ENCODE measurements at regions not wholly inside any gene's neighbourhood (a gene's known extent, or its start where the extent isn't known, plus 50 kb on each side); places are given as distances from the start of the nearest gene placed in this dataset.
A peak's percentile ranks its signal among the peaks of the same experiment; 100 is the strongest.

- no peak for TF ChIP-seq ZNF560 (tag by site-specific recombination; IDR thresholded peaks at IDR 0.05; ENCODE audit: borderline replicate concordance)
- TF ChIP-seq ZSCAN23 (tag by site-specific recombination; IDR thresholded peaks at IDR 0.05) = no peak
- TF ChIP-seq ZBTB11 (tag by site-specific recombination; conservative IDR thresholded peaks at IDR 0.05; ENCODE audit: low read depth) = no peak
- no peak for TF ChIP-seq OVOL3 (tag by site-specific recombination; IDR thresholded peaks at IDR 0.05)
- TF ChIP-seq ZNF324 (tag by site-specific recombination; IDR thresholded peaks at IDR 0.05) = no peak
- no peak for TF ChIP-seq ZNF19 (tag by site-specific recombination; IDR thresholded peaks at IDR 0.05; ENCODE audit: low read depth)
- TF ChIP-seq, protein P1, sequence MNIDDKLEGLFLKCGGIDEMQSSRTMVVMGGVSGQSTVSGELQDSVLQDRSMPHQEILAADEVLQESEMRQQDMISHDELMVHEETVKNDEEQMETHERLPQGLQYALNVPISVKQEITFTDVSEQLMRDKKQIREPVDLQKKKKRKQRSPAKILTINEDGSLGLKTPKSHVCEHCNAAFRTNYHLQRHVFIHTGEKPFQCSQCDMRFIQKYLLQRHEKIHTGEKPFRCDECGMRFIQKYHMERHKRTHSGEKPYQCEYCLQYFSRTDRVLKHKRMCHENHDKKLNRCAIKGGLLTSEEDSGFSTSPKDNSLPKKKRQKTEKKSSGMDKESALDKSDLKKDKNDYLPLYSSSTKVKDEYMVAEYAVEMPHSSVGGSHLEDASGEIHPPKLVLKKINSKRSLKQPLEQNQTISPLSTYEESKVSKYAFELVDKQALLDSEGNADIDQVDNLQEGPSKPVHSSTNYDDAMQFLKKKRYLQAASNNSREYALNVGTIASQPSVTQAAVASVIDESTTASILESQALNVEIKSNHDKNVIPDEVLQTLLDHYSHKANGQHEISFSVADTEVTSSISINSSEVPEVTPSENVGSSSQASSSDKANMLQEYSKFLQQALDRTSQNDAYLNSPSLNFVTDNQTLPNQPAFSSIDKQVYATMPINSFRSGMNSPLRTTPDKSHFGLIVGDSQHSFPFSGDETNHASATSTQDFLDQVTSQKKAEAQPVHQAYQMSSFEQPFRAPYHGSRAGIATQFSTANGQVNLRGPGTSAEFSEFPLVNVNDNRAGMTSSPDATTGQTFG (tag by site-specific recombination; IDR thresholded peaks at IDR 0.05; ENCODE audit: borderline replicate concordance) = no peak
- no peak for TF ChIP-seq YY2 (tag by site-specific recombination; IDR thresholded peaks at IDR 0.05)
- no peak for TF ChIP-seq ZNF544 (tag by site-specific recombination; IDR thresholded peaks at IDR 0.05)
- no peak for TF ChIP-seq ZNF701 (tag by site-specific recombination; IDR thresholded peaks at IDR 0.05)
- no peak for TF ChIP-seq CTCF (tag by site-specific recombination; IDR thresholded peaks at IDR 0.05)
- no peak for TF ChIP-seq ZNF302 (tag by site-specific recombination; IDR thresholded peaks at IDR 0.05; ENCODE audit: low read depth)
- TF ChIP-seq ZNF768 (tag by site-specific recombination; IDR thresholded peaks at IDR 0.05) = no peak
- no peak for TF ChIP-seq ZNF670 (tag by site-specific recombination; IDR thresholded peaks at IDR 0.05; ENCODE audit: low read depth)
- TF ChIP-seq ZNF791 (tag by site-specific recombination; IDR thresholded peaks at IDR 0.05) = no peak
- peak; percentile 25; the same call in 1 of the 2 replicates for TF ChIP-seq ZNF366 (tag by site-specific recombination; conservative IDR thresholded peaks at IDR 0.05)
- peak; percentile 32; the same call in 1 of the 2 replicates for TF ChIP-seq KLF8 (tag by site-specific recombination; IDR thresholded peaks at IDR 0.05)
- no peak for TF ChIP-seq ZBTB10 (tag by site-specific recombination; IDR thresholded peaks at IDR 0.05)
- TF ChIP-seq, protein P2, sequence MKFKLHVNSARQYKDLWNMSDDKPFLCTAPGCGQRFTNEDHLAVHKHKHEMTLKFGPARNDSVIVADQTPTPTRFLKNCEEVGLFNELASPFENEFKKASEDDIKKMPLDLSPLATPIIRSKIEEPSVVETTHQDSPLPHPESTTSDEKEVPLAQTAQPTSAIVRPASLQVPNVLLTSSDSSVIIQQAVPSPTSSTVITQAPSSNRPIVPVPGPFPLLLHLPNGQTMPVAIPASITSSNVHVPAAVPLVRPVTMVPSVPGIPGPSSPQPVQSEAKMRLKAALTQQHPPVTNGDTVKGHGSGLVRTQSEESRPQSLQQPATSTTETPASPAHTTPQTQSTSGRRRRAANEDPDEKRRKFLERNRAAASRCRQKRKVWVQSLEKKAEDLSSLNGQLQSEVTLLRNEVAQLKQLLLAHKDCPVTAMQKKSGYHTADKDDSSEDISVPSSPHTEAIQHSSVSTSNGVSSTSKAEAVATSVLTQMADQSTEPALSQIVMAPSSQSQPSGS (tag by site-specific recombination; IDR thresholded peaks at IDR 0.05; ENCODE audit: low read depth) = no peak
- TF ChIP-seq, protein P3, sequence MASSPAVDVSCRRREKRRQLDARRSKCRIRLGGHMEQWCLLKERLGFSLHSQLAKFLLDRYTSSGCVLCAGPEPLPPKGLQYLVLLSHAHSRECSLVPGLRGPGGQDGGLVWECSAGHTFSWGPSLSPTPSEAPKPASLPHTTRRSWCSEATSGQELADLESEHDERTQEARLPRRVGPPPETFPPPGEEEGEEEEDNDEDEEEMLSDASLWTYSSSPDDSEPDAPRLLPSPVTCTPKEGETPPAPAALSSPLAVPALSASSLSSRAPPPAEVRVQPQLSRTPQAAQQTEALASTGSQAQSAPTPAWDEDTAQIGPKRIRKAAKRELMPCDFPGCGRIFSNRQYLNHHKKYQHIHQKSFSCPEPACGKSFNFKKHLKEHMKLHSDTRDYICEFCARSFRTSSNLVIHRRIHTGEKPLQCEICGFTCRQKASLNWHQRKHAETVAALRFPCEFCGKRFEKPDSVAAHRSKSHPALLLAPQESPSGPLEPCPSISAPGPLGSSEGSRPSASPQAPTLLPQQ (tag by site-specific recombination; IDR thresholded peaks at IDR 0.05) = no peak
- TF ChIP-seq ZNF2 (tag by site-specific recombination; IDR thresholded peaks at IDR 0.05) = no peak
- TF ChIP-seq ZNF621 (tag by site-specific recombination; IDR thresholded peaks at IDR 0.05) = no peak
- TF ChIP-seq, protein P4, sequence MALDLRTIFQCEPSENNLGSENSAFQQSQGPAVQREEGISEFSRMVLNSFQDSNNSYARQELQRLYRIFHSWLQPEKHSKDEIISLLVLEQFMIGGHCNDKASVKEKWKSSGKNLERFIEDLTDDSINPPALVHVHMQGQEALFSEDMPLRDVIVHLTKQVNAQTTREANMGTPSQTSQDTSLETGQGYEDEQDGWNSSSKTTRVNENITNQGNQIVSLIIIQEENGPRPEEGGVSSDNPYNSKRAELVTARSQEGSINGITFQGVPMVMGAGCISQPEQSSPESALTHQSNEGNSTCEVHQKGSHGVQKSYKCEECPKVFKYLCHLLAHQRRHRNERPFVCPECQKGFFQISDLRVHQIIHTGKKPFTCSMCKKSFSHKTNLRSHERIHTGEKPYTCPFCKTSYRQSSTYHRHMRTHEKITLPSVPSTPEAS (tag by site-specific recombination; IDR thresholded peaks at IDR 0.05) = no peak
- 0 out of 2 replicates have a peak, but pooled peaks have one; percentile 36 for TF ChIP-seq SCRT2 (tag by site-specific recombination; IDR thresholded peaks at IDR 0.05)
- no peak for TF ChIP-seq ZNF140 (tag by site-specific recombination; IDR thresholded peaks at IDR 0.05)
These were observed 80.5 kb upstream of the ITPRID2 start (continued) for GRCh38 chr2:181810823-181811695.

All from HEK293 (cell line).